ENCODE measurements at regions not wholly inside any gene's neighbourhood (a gene's known extent, or its start where the extent isn't known, plus 50 kb on each side); places are given as distances from the start of the nearest gene placed in this dataset.

DNA sequence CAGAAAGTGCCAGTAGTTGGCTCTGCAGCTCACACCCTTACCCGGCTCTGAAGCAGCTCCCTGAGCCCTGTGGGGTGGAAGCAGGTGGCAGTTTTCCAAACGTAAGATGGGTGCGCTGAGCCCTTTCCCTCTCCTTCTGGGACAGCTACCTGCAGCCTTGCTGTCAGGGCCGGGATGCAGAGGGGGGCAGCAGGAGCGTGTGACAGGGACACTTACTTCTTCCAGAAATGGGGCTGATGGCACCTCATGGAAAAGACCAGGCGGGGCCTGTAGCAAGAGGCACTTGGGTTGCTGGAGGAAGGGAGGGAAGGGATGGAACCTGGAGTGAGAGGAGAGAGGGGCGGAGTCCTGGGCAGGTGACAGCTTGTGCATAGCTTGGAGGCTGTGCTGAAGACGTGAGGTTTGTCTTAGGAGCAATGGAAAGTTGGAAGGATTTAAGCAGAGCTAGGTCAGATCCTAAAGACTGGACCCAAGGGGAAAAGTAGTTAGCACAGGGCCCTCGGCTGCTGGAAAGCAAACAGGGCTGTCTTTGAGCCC is 216.8 kb upstream of the RPL38 start:
- DNase-seq (ENCODE audit: low read depth), result no peak

DNA sequence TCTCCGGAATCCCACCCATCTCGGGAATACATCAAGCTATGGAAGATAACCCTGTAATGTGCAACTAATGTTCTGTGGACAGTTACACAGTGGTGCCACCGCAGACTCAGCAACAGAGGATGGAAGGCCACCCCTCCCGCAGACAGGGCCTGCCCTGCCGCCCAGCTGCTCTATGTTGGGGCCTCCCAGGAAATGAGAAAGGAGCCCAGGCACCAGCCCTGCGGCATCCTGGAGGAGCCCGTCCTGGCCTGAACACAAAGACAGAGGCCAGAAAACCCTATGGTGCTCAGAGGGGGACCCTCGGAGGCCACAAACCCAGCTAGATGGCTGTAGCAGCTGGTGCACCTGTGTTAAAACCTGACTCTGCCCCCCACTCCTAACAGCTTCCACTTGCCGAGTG is 216.1 kb upstream of the RPL38 start:
- DNase-seq (ENCODE audit: low read depth), result no peak

DNA sequence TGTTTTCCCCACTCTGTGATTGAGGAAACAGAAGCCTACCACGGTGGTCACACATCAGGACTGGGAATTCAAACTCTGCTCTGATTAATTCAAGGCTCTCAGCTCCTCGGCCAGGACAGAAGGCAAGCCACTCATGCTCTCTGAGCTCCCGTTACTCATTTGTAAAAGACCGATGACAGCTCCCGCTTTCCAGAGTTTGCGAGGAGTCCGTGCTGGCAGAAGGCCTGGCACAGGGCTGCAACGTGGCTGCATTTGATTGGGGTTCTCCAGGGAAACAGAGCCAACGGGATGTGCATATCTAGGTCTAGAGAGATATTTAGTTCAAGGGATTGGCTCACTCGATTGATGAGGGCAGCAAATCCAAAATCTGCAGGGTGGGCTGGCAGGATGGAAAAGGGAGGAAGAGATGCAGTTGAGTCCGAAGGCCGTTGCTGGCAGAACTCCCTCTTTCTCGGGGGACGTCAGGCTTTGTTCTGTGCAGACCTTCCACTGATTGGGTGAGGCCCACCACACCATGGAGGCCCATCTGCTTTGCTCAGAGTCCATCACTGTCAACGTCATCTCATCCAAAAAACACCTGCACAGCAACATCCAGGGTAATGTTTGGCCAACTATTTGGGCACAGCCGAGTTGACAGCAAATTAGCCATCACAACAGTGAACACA is 215.5 kb upstream of the RPL38 start:
- no peak for DNase-seq (ENCODE audit: low read depth)

DNA sequence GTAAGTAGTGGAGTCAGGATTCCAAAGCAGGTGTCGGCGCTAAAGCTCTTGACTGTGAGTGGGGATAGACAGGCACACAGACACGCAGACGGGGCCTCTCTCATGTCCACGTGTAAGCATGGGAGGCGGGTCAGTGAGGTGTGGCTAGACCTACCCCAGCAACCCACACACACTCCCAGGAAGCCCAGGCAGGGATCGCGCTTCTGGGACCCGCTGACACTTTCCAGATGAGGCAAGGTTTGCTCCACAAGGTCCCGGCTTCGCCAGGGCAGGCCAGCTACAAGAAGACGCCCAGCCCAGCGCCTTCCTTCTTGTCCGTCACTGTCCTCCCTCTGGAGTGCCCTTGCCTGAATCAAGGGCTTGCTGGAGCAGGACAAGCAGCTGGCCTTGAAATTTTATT is 213.8 kb upstream of the RPL38 start:
- no peak for DNase-seq (ENCODE audit: low read depth)

DNA sequence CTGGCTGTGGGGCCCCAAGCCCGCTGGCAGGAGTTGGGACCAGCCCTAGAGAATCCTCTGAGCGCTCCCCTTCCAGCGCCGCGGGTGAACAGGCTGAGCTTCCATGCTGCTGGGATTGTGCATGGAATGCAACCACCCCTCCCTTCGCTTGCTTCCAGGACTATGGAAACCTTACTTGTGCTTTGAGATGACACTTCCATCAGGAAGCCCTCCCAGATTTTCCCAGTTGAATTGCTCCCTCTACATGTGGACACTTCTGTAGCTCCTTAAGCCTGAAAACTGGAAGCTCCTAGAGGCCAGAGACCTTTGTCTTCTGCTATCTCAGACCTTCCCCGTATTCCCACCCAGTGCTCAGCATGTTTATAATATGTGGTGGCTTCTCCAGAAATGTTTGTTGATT is 213.2 kb upstream of the RPL38 start:
- no peak for DNase-seq (ENCODE audit: low read depth)

DNA sequence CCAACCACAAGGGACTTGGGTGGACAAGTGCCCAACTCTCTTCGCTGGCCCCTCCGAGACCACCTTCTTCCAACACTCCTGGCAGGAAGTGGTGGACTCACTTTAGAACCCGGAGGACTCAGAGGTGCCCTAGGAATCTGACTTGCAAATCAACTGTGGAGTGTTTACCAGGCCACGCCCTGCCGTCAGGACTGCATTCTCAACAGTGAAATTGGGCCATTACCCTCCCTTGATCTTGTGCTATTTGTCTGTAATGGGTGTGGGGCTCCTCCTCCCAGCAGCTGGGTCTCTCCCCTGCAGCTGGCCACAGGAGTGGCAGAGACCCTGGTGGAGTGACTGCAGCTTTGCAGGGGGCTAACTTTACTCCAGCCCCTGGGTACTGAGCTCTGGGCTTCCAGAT is 212.2 kb upstream of the RPL38 start:
- no peak for DNase-seq (ENCODE audit: low read depth)

DNA sequence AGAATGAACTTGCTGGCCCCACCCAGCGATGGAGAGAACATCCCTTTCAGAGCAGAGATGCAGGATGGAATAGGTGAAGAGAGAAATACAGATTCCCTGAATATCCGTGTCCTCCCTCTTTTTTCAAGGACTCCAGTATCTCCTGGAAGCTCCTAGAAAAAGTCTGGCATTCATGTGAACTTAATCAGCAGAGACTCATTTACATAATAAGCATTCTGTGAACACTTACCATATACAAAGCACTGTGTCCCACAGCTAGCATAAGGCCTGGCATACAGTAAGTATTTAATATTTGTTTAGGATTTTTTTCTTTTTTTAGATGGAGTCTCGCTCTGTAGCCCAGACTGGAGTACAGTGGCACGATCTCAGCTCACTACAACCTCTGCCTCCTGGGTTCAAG is 208.5 kb upstream of the RPL38 start:
- no peak for DNase-seq (ENCODE audit: low read depth)

DNA sequence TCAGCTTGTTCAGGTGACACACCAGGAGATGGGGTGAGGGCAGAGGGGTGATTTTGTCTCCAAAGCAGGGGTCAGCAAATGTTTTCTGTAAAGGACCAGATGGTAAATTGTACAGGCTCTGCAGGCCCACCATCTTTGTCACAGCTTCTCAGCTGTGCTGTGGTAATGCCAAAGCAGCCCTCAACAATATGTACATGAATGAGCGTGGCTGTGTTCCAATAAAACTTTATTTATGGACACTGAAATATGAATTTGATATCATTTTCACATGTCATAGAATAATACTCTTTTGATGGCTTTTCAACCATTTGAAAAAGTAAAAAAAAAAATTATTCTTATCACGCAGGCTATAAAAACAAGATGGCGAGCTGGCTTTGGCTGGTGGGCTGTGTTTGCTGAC is 206.4 kb upstream of the RPL38 start:
- DNase-seq (ENCODE audit: low read depth), result no peak

DNA sequence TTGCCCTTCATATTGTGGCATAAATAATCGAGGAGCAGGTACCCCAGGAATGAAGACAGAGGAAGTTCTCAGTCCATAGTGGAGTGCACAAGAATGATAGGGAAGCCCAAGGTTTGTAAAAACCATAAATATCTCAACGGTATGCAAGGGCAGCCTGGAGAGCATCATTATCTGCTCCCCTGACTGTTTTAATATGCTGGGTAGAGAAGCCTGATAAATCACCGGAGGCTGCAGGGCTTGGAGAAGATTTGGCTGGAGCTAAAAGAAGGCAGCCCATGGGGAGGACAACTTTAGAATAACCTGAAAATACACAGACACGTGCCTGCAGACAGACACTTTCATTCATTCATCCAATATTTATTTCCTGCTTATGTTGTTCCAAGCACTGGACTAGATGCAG is 205.2 kb upstream of the RPL38 start:
- DNase-seq (ENCODE audit: low read depth), result no peak

DNA sequence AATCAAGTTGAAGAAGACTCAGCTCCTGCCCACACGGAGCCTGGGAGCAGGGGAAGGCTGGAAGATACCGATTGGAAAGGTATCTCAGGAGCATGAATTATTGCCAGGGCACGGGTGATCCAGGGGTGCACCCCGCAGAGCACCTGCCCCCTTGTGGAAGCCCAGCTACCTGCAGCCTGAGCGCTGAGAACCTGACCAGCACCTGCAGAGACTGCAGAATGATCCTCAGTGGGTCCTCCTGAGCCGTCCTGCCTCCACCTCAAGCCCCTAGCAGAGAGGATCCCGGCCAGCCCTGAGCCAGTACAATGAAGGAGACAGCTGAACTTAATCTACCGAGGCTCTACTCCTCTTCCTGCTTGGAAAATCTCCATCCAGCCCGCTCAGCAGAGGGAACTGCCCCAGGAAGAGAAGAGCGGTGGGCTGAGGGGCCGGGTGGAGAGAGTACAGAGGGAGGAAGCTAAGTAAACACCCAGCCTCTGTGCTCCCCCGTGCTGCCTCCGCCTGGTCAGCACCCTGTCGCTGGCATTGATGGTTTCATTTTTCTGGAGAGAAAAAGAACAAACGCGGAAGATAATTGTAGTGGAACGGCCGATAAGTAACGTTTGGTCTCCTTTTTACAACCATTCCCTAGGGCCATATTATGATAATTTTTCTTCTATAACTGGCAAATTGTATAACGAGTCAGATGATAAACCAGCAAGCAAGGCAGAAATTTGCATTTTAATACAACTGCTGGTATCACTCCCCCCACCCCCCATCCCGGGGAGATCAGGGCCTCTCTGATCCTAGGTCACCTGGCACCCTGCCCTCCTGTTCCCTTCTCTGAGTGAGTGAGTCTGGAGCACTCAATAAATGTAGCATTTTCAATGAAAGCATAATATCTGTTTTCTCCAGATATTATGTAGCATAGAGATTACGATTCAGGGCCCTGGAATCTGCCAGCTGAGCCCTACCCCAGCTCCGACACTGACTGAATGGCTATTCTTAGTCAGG is 204.5 kb upstream of the RPL38 start:
- DNase-seq (ENCODE audit: low read depth), result no peak

DNA sequence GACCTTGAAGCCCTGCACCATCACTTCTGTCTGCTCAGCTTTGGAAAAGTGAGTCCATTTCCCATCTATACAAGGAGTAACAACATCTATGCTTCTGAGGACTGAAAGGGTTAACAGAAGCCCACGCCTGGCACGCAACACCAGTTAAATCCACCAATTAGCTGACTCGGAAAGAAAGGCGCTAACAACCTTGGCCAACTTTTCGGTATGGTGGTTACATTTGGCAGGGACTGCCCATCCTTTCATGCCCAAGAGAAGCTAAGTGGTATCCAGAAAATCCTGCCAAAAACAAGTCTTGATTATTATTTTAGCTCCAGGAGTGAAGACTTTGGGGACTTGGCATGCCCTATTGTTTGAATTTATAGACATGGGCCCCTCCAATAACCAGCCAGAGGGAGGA is 202.3 kb upstream of the RPL38 start:
- DNase-seq (ENCODE audit: low read depth), result no peak

DNA sequence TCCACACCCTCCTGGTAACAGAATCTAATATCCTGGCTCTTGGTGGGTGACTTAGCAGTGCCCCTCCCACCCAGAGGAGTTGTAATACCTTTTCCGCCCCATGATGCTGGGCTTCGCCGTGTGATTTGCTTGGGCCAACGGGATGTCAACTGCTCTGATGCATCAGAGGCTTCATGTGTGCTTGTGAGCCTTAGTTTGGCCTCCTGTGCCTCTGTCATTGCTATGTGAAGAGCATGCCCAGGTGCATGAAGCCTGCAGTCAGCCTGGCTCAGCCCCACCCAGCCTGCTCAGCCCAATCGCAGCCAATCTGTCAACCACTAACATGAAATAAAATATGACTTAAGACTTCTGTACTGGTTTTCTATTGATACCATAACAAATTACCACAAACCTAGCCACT is 201.2 kb upstream of the RPL38 start:
- no peak for DNase-seq (ENCODE audit: low read depth)

DNA sequence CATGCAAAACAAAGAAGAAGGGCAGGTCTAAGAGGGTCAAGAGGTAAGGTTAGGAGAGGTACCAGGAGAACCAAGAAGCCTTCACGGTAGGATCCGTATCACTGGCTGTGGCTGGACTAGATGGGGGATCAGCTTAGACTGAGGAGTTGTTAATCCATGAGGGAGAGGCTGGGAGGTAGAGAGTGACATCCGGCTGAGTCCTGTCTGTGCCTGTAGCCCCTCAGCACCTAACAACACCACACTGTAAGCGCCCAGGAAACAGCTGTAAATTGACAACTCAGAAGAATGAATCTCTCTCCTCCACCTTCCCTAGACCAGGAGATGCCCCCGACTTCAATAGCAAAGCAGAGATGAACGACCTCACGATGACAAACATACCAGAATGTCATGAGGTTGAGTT is 199.4 kb upstream of the RPL38 start:
- DNase-seq (ENCODE audit: low read depth), result no peak

DNA sequence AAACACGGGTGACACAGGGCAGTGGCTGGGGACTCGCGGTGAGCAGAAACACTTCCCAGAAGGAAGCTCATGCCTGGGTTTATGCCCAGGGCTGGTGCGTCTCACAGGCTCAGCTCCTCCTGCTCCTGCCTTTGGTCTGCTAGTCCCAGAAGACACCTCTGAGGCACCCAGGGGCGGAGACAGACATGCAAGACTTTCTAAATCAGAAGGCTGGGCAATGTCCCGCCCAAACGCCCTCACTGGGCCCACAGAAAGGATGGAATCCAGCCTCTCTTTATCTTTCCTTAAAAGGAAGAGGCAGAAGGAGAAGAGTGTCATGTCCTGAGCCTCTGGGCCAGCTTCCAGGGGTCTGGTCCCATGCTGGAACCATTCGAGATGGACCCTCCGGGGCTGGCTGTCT is 197.7 kb upstream of the RPL38 start:
- no peak for DNase-seq (ENCODE audit: low read depth)

DNA sequence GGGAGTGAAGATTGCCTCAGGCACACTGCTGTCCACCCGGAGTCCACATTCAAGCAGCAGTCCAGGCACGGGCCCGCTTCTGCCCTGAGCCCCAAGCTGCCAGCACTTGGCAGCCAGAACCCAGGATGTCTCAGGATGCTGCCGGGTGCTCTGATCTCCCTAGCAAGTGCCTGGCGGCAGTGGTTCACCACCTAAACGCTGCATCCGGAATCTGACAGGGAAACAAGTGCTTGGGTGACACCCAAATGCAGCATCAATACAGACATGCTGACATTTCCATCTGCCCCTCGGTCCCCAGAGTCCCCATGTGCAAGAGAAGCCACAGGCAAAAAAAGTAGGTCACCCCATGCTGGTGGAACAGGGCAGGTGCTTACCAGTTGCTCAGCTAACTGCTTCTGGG is 197.1 kb upstream of the RPL38 start:
- DNase-seq (ENCODE audit: low read depth), result no peak

DNA sequence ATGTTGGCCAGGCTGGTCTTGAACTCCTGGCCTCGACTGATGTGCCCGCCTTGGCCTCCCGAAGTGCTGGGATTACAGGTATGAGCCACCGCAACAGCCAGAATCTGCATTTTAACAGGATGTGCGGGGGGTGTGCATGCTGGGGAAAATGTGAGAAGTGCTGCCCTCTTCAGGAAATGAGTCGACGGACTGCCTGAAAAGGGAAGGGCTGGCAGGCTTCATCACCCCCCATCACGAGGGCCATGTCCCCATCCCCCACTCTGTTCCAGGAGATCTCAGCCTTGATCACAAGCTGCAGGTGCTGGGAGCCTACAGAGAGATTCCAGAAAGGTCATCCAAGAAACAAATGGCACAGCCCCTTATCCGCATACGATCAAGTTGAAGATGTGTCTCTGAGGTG is 195.3 kb upstream of the RPL38 start:
- no peak for DNase-seq (ENCODE audit: low read depth)

DNA sequence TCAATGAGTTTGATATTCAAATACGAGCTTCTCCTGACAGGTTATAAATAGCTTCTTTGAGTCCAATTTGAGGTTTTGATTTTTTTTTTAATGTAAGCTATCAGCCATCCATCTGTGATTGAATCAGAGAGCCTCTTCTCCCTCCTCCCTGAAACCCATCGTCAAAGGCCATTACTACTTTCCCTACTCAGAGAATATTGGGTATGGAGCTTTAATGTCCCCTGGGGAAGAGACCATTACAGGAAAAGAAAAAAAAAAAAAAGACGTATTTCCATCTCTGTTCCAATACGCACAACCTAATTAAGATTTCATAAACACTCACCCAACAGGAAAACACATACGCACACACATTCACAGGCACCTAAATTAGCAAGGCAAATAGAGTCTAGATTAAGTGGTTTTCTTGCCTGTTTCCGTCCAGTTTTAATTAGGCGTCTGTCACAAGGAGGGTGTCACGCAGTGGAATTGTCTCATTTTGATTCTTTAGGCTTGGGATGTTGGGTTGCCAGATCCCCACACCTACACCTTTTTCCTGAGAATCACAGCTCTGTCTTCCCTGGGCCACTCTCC is 194.3 kb upstream of the RPL38 start:
- no peak for DNase-seq (ENCODE audit: low read depth)

DNA sequence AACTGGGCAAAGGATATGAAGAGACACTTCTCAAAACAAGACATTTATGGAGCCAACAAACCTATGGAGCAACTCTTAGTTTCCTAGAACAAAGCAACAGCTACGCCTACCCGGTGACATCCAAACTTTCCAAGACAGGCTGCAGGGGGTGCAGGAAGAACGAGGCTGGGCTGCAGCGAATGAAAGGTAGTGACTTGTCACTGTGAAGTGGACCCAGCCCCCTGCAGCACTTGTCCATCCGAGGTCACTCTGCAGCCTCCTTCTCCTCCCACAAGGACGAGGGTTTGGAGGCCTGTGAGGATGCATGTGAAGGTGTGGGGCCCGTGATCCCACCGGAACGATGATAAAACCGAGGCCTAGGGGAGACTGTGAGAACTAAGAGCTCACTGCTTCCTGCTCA is 192.6 kb upstream of the RPL38 start:
- DNase-seq (ENCODE audit: low read depth), result no peak

DNA sequence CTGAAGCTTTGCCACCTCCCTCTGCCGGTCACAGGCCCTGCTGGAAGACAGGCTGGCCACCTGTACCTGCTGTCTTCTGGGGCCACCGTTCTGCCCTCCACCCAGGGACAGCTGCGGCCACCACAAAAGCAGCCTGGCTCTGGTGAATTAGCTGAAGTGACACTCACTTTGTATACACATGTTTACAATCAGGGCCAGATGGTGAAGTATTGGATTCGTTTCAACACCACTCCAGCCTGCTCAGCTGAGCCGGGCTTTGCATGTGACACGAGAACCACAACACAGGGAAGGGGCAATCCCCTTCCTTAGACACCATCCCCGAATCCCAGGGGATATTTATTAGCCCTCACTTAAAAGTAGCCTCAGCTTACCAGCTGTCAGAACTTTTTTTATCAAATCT is 191.5 kb upstream of the RPL38 start:
- DNase-seq (ENCODE audit: low read depth), result no peak

DNA sequence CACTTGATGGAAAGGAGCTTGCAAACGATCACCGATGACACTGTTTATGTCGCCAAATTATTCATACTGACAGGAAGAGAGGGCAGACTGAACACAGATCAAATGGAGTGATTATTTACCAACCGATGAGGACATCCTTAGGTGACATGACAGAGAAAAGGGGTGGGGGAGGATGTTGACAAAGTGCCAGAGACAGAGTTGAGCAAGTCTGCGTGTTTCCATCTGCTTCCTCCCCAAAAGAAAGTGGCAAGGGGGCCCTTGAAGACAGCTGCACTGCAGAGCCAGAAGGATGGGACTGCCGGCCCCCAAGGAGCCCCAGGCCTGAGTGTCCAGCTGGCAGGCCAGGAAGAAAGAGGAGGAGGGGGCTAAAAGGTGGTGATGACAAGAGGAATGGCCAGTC is 191.0 kb upstream of the RPL38 start:
- no peak for DNase-seq (ENCODE audit: low read depth)

DNA sequence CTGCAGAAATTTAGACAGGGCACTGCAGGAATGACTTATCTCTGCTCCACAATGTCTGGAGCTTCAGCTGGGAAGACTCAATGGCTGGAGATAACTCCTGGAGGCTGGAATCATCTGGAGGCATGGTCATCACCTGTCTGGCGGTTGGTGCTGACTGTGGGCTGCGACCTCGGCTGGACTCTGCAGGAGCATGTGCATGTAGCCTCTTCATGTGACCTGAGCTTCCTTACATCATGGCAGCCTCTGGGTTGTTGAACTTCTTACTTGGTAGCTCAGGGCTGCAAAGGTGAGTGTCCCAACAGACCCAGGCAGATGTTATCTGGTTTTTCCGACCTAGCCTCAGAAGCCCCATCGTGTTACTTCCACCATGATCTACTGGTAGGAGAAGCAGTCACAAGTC is 188.2 kb upstream of the RPL38 start:
- no peak for DNase-seq (ENCODE audit: low read depth)

DNA sequence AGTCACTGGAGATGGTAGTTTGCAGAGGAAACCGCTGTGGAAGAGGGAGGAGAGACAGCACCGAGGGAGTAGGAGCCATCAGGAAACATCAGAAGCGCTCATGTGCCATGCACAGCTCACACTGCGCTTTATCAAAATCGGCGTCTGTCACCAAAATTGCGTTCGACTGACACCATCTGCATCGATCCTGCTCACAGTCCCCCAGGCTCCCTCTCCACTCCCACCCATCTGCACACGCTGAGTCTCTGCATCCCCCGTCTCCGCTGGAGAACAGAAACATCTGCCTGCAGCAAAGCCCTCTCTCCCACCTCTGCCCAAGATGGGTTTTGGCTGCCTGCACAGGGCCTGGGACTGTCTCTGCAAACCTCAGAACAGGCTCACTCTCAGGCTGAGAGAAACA is 187.5 kb upstream of the RPL38 start:
- DNase-seq (ENCODE audit: low read depth), result no peak

DNA sequence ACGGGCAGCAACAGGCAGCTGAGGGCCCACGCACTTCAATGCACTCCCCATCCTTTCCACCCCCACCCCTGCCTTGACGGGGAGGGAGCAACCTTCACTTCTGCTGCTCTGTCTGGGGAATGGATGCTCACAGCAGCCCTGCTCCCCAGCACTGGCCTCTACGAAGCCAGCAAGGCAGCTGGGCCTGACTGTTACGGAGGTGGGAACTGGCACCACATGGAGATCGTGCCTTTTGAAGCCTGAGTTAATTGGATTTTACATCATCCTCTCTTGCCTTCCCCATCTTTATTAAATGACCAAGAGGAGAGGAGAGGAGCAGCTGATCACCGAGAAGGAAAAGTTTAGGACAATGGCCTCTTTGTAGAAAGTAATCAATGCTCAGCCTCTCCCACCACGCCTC is 187.0 kb upstream of the RPL38 start:
- no peak for DNase-seq (ENCODE audit: low read depth)
